Neutrophil (primary cell): ENCODE measurements at regions not wholly inside any gene's neighbourhood (a gene's known extent, or its start where the extent isn't known, plus 50 kb on each side); places are given as distances from the start of the nearest gene placed in this dataset.

Experiments
- H3K27ac ChIP-seq: fragments of 200-600 bp; sonication (generic); 2 replicates; pipeline ENCODE4 v1.5.1; 2016; ENCODE audit warnings: mild to moderate bottlenecking, moderate library complexity
- H3K27me3 ChIP-seq: fragments of 200-600 bp; sonication (generic); 2 replicates; pipeline ENCODE4 v1.6.0; 2016; ENCODE audit warnings: mild to moderate bottlenecking
- H3K36me3 ChIP-seq: fragments of 200-600 bp; sonication (generic); 2 replicates; pipeline ENCODE4 v1.5.1; 2017
- H3K4me1 ChIP-seq, 2 experiments: fragments of 200-600 bp in 1 of 2; sonication (generic) in 1 of 2; 1 replicate in 1 of 2; 2 replicates in 1 of 2; pipeline versions ENCODE4 v1.5.1 to v1.6.1; 2013 to 2016; ENCODE audit warnings: low read depth in 1 of 2, low read length in 1 of 2, mild to moderate bottlenecking in 1 of 2, moderate library complexity in 1 of 2; ENCODE audit not compliant: control insufficient read depth in 1 of 2, insufficient read depth in 1 of 2
- H3K4me3 ChIP-seq, 2 experiments: fragments of 200-600 bp in 1 of 2; sonication (generic) in 1 of 2; 1 replicate in 1 of 2; 2 replicates in 1 of 2; pipeline ENCODE4 v1.5.1; 2013 to 2016; ENCODE audit warnings: low read depth in 1 of 2, low read length in 1 of 2, mild to moderate bottlenecking in 1 of 2, moderate library complexity in 1 of 2
- H3K9me3 ChIP-seq: fragments of 200-600 bp; sonication (generic); 2 replicates; pipeline ENCODE4 v1.5.1; 2016
- TF ChIP-seq, protein P1 (sequence below): fragments of 200-600 bp; sonication (generic); IDR thresholded peaks from 2 replicates; pipeline ENCODE4 v1.5.1; 2016; ENCODE audit warnings: antibody characterized with exemption

GRCh38 chr10:57961487-57961886, 306.2 kb downstream of the IPMK start:
- no peak overlapping the region for H3K27ac ChIP-seq
- H3K27me3 ChIP-seq = no peaks in the 10 kb centered on the region
- TF ChIP-seq, protein P1, sequence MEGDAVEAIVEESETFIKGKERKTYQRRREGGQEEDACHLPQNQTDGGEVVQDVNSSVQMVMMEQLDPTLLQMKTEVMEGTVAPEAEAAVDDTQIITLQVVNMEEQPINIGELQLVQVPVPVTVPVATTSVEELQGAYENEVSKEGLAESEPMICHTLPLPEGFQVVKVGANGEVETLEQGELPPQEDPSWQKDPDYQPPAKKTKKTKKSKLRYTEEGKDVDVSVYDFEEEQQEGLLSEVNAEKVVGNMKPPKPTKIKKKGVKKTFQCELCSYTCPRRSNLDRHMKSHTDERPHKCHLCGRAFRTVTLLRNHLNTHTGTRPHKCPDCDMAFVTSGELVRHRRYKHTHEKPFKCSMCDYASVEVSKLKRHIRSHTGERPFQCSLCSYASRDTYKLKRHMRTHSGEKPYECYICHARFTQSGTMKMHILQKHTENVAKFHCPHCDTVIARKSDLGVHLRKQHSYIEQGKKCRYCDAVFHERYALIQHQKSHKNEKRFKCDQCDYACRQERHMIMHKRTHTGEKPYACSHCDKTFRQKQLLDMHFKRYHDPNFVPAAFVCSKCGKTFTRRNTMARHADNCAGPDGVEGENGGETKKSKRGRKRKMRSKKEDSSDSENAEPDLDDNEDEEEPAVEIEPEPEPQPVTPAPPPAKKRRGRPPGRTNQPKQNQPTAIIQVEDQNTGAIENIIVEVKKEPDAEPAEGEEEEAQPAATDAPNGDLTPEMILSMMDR = no peak
- H3K4me3 ChIP-seq = no peak overlapping the region
- no peaks in the 10 kb centered on the region for H3K9me3 ChIP-seq
- H3K4me1 ChIP-seq = no peaks in the 10 kb centered on the region
- H3K36me3 ChIP-seq = no peaks in the 10 kb centered on the region

DNA sequence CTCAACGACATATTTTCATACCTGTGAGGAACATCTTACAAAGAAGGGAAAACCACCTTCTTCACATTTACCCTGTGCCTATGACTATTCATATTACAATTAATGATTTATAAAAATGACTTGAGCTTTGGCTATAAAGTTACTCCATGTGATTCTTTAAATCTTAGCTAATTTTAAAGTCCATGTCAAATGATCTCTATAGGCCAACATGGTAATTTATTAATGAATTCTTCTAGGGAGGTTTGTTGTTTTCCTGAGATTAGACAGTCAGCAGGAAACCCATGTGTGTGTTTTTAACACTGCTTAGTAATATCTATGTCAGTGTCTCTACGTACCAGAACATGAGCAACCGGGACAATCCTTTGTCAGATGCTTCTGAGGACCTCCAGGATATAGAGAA, 307.3 kb downstream of the IPMK start:
- no peak overlapping the region for H3K4me3 ChIP-seq
- no peaks in the 10 kb centered on the region for H3K36me3 ChIP-seq
- H3K27me3 ChIP-seq = no peaks in the 10 kb centered on the region
- TF ChIP-seq, protein P1 = no peak
- H3K27ac ChIP-seq = no peak overlapping the region
- no peaks in the 10 kb centered on the region for H3K9me3 ChIP-seq
- H3K4me1 ChIP-seq = no peaks in the 10 kb centered on the region

DNA sequence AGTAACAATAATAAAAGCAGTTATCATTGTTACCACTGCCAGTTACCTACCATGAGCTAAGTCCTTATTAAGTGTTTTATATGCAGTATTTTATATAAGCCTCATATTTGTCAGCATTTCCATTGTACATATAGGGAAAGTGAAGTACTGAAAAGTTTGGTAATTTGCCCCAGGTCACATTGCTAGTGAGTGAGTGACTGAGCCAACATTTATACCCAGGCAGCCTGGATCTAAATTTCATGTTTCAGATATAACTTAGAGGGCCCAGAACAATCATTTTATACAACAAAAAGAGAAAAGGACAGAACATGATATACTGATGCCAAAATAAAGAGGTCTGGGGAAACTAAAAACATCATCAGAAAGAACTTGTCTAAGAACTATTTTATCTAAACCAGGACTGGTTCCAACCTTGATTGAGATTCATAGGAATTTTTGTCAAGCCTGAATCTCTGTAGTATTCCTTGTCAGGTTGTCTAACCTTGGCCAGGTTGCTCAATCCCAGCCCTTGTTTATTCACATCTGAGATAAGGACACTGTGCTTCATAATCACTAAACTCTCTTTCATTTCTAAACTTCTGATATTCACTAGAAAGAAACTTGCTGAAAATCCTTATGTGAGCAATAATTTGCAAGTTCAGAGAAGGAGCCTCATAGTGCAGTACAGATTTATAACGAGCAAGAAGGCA, 308.2 kb downstream of the IPMK start:
- H3K27me3 ChIP-seq = no peaks in the 10 kb centered on the region
- no peaks in the 10 kb centered on the region for H3K4me1 ChIP-seq
- no peaks in the 10 kb centered on the region for H3K36me3 ChIP-seq
- no peak overlapping the region for H3K27ac ChIP-seq
- H3K4me3 ChIP-seq = no peak overlapping the region
- TF ChIP-seq, protein P1 = no peak
- H3K9me3 ChIP-seq = no peaks in the 10 kb centered on the region

DNA sequence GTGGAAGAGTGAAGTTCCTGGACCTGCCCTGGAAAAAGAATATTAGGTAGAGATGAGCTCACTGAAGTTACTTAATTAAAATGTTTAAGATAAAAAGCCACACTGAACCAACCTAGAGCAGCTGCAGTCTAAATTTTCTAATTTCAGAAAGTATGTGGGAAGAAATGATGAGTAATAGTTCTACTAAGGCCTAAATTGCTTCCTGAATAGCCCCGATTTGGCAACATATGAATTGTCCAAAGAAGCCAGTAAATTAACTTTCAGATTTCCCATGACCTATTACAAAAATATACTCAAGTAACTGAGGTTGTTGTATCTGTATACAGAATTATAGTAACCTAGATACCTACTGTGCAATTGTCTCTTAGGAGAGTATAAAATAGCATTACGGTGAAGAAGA, 312.6 kb downstream of the IPMK start:
- TF ChIP-seq, protein P1 = no peak
- H3K4me1 ChIP-seq = no peaks in the 10 kb centered on the region
- H3K36me3 ChIP-seq = no peaks in the 10 kb centered on the region
- H3K4me3 ChIP-seq = no peak overlapping the region
- H3K27me3 ChIP-seq = no peaks in the 10 kb centered on the region
- H3K27ac ChIP-seq = no peak overlapping the region
- no peaks in the 10 kb centered on the region for H3K9me3 ChIP-seq

DNA sequence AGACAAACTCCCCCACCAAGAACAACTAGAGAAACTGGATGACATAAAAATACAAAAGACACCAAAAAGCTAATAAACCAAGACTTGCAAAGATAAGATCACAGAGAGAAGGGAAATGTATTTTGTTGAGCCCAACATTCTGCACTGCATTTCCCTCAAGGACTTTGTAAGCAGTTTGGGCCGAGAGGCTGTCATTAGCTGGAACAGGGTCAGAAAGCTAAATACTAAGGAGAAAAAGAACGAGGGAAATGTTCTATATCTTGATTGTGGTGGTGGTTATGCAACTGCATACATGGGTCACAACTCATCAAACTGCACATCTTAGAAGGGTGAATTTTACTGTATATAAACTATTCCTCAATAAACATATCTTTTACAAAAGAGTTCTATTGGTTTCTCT, 315.0 kb downstream of the IPMK start:
- Histone ChIP-seq H3K36me3 (no peaks in the 10 kb centered on the region), H3K4me1 (no peaks in the 10 kb centered on the region), H3K27ac (no peak overlapping the region), H3K9me3 (no peaks in the 10 kb centered on the region), H3K27me3 (no peaks in the 10 kb centered on the region), H3K4me3 (no peak overlapping the region)
- TF ChIP-seq, protein P1 = no peak
